HCT116 (cell line): ENCODE measurements at regions not wholly inside any gene's neighbourhood (a gene's known extent, or its start where the extent isn't known, plus 50 kb on each side); places are given as distances from the start of the nearest gene placed in this dataset.

Experiments used
- ATAC-seq: fragments of 200-7000 bp; cut with Tn5 transposase; 2 replicates; pipeline ENCODE4 v1.9.1; 2020; ENCODE audit warnings: mild to moderate bottlenecking, moderate library complexity
- BruUV-seq: library from RNA; stranded (reverse); fragments of 400-500 nt; replicated peaks from 2 replicates; lab custom pipeline; 2021; lab: Mats Ljungman, UMichigan
- CTCF ChIA-PET: fragments of 300-600 bp; sonication (Branson Sonifier 250); formaldehyde crosslinking; loops from one replicate; lab custom pipeline; 2021; ENCODE audit warnings: antibody characterized with exemption; lab: Charles Lee
- POLR2A ChIA-PET: fragments of 300-600, 350-600 bp; sonication (Branson Sonifier 250); formaldehyde crosslinking; loops from one replicate; lab custom pipeline; 2021; ENCODE audit warnings: antibody characterized with exemption; lab: Charles Lee
- RAD21 ChIA-PET, 2 experiments: fragments of 300-600 bp; sonication (Branson Sonifier 250); formaldehyde crosslinking; loops; one replicate each; lab custom pipeline; 2023; ENCODE audit warnings: low total read pairs in 2 of 2; ENCODE audit not compliant: uncharacterized antibody in 2 of 2, unreplicated experiment in 2 of 2, low non-redundant PET in 1 of 2; lab: Charles Lee
- DNase-seq: peaks from one replicate; pipeline ENCODE4 v3.0.0-alpha.2; 2010; ENCODE audit warnings: low read depth, low spot score
- H2AFZ ChIP-seq: fragments of 200-600 bp; shearing (Covaris generic), sonication (generic); 2 replicates; pipeline ENCODE4 v1.6.1; 2017; ENCODE audit warnings: low read depth, mixed run types, mixed read lengths, antibody characterized with exemption, low read length; ENCODE audit not compliant: poor library complexity, severe bottlenecking
- H3K27ac ChIP-seq: 2 replicates; pipeline ENCODE4 v1.5.1; 2012; ENCODE audit warnings: low read depth, low read length
- H3K27me3 ChIP-seq: fragments of 200-600 bp; sonication (generic); 2 replicates; pipeline ENCODE4 v1.6.1; 2016; ENCODE audit warnings: mixed run types, low read length, mixed read lengths; ENCODE audit not compliant: insufficient read depth
- H3K36me3 ChIP-seq, 2 experiments: fragments of 200-500 bp in 1 of 2; fragments of 200-600 bp in 1 of 2; sonication (Bioruptor generic) in 1 of 2; sonication (generic) in 1 of 2; 2 replicates each; pipeline versions ENCODE4 v1.5.1 to v1.6.1; 2014 to 2016; ENCODE audit warnings: low read length in 2 of 2, inconsistent platforms in 1 of 2, mixed read lengths in 1 of 2, mixed run types in 1 of 2; ENCODE audit not compliant: insufficient read depth in 2 of 2, control insufficient read depth in 1 of 2
- H3K4me1 ChIP-seq, 2 experiments: fragments of 200-600 bp in 1 of 2; sonication (generic) in 1 of 2; 2 replicates each; pipeline versions ENCODE4 v1.5.1 to v1.6.1; 2012 to 2017; ENCODE audit warnings: low read length in 2 of 2, inconsistent platforms in 1 of 2, mild to moderate bottlenecking in 1 of 2, mixed read lengths in 1 of 2, mixed run types in 1 of 2, moderate library complexity in 1 of 2; ENCODE audit not compliant: insufficient read depth in 2 of 2, control insufficient read depth in 1 of 2
- H3K4me2 ChIP-seq: fragments of 200-600 bp; sonication (generic); 2 replicates; pipeline ENCODE4 v1.6.1; 2017; ENCODE audit warnings: mixed run types, low read length, mixed read lengths
- H3K4me3 ChIP-seq, 2 experiments: fragments of 200-600 bp in 1 of 2; sonication (generic) in 1 of 2; replicated peaks in 1 of 2; 2 replicates each; pipeline ENCODE4 v1.5.1; 2011 to 2016; ENCODE audit warnings: low read length in 2 of 2, control low read depth in 1 of 2, low read depth in 1 of 2, mild to moderate bottlenecking in 1 of 2, mixed read lengths in 1 of 2, mixed run types in 1 of 2
- H3K79me2 ChIP-seq: fragments of 200-600 bp; sonication (generic); 2 replicates; pipeline ENCODE4 v1.6.1; 2017; ENCODE audit warnings: mild to moderate bottlenecking, mixed run types, low read length, moderate library complexity, mixed read lengths; ENCODE audit not compliant: insufficient read depth
- H3K9ac ChIP-seq: fragments of 200-600 bp; sonication (generic); 2 replicates; pipeline ENCODE4 v1.6.1; 2016; ENCODE audit warnings: low read length, mixed read lengths
- H3K9me2 ChIP-seq: fragments of 200-600 bp; sonication (generic), shearing (Covaris generic); 2 replicates; pipeline ENCODE4 v1.6.1; 2017; ENCODE audit warnings: mixed run types, mild to moderate bottlenecking, moderate library complexity; ENCODE audit not compliant: insufficient read depth
- H3K9me3 ChIP-seq, 2 experiments: fragments of 200-500 bp in 1 of 2; fragments of 200-600 bp in 1 of 2; sonication (Bioruptor generic) in 1 of 2; sonication (generic) in 1 of 2; 2 replicates each; pipeline ENCODE4 v1.6.1; 2014 to 2017; ENCODE audit warnings: low read length in 2 of 2, mixed read lengths in 2 of 2, inconsistent platforms in 1 of 2, low read depth in 1 of 2, mild to moderate bottlenecking in 1 of 2, mixed run types in 1 of 2, moderate library complexity in 1 of 2; ENCODE audit not compliant: control insufficient read depth in 1 of 2, insufficient read depth in 1 of 2
- H4K20me1 ChIP-seq: fragments of 200-600 bp; sonication (generic), shearing (Covaris generic); 2 replicates; pipeline ENCODE4 v1.6.1; 2017; ENCODE audit warnings: mixed run types, mild to moderate bottlenecking, moderate library complexity; ENCODE audit not compliant: insufficient read depth
- CBX3 ChIP-seq: IDR thresholded peaks from 2 replicates; pipeline ENCODE4 v1.6.1; 2012; ENCODE audit warnings: low read depth
- CEBPB ChIP-seq: IDR thresholded peaks from 2 replicates; pipeline ENCODE4 v1.6.1; 2012; ENCODE audit warnings: low read depth
- CTCF ChIP-seq, 3 experiments: fragments of 200-600 bp in 1 of 3; sonication (generic) in 1 of 3; IDR thresholded peaks in 2 of 3; conservative IDR thresholded peaks in 1 of 3; 2 replicates each; pipeline ENCODE4 v1.5.1; 2012 to 2017; ENCODE audit warnings: low read depth in 2 of 3, low read length in 2 of 3, antibody characterized with exemption in 1 of 3, borderline replicate concordance in 1 of 3, control low read depth in 1 of 3, mild to moderate bottlenecking in 1 of 3, mixed read lengths in 1 of 3, mixed run types in 1 of 3, moderate library complexity in 1 of 3; ENCODE audit not compliant: insufficient read depth in 1 of 3
- ELF1 ChIP-seq: IDR thresholded peaks from 2 replicates; pipeline ENCODE4 v1.6.1; 2012; ENCODE audit warnings: low read depth, borderline replicate concordance
- EZH2 ChIP-seq: fragments of 200-600 bp; sonication (generic); IDR thresholded peaks from 2 replicates; pipeline ENCODE4 v1.6.1; 2017; ENCODE audit warnings: antibody characterized with exemption, mixed run types
- EZH2phosphoT487 ChIP-seq: fragments of 200-600 bp; IDR thresholded peaks from 2 replicates; pipeline ENCODE4 v1.6.1; 2018; ENCODE audit warnings: antibody characterized with exemption, borderline replicate concordance
- FOSL1 ChIP-seq: IDR thresholded peaks from 2 replicates; pipeline ENCODE4 v1.6.1; 2012; ENCODE audit warnings: low read depth
- JUND ChIP-seq: IDR thresholded peaks from 2 replicates; pipeline ENCODE4 v1.6.1; 2012
- POLR2AphosphoS5 ChIP-seq: IDR thresholded peaks from 2 replicates; pipeline ENCODE4 v1.6.1; 2011; ENCODE audit warnings: mild to moderate bottlenecking, low read depth, low read length, moderate library complexity
- RAD21 ChIP-seq: IDR thresholded peaks from 2 replicates; pipeline ENCODE4 v1.6.1; 2012; ENCODE audit warnings: low read depth, mild to moderate bottlenecking
- SIN3A ChIP-seq: IDR thresholded peaks from 2 replicates; pipeline ENCODE4 v1.6.1; 2012; ENCODE audit warnings: low read depth
- SP1 ChIP-seq: IDR thresholded peaks from 2 replicates; pipeline ENCODE4 v1.6.1; 2012; ENCODE audit warnings: low read depth
- SRF ChIP-seq: IDR thresholded peaks from 2 replicates; pipeline ENCODE4 v1.6.1; 2012; ENCODE audit warnings: low read depth
- TCF7L2 ChIP-seq: IDR thresholded peaks from 2 replicates; pipeline ENCODE4 v1.7.0; 2011; ENCODE audit warnings: borderline replicate concordance, inconsistent platforms; ENCODE audit not compliant: insufficient read depth, insufficient read length; ENCODE audit errors: extremely low read depth
- ZBTB33 ChIP-seq: IDR thresholded peaks from 2 replicates; pipeline ENCODE4 v1.6.1; 2011; ENCODE audit warnings: mild to moderate bottlenecking, low read length, moderate library complexity; ENCODE audit not compliant: insufficient replicate concordance; ENCODE audit errors: extremely low read depth
- ZNF274 ChIP-seq: fragments of 200-500 bp; sonication (Bioruptor generic); IDR thresholded peaks from 2 replicates; pipeline ENCODE4 v1.6.1; 2014; ENCODE audit warnings: mild to moderate bottlenecking, low read depth, low read length, inconsistent platforms
- intact Hi-C: fragments of 100-400 bp; cut with micrococcal nuclease; formaldehyde crosslinking; loops from 2 replicates; pipeline ENCODE4 v1.10.0; 2022

DNA sequence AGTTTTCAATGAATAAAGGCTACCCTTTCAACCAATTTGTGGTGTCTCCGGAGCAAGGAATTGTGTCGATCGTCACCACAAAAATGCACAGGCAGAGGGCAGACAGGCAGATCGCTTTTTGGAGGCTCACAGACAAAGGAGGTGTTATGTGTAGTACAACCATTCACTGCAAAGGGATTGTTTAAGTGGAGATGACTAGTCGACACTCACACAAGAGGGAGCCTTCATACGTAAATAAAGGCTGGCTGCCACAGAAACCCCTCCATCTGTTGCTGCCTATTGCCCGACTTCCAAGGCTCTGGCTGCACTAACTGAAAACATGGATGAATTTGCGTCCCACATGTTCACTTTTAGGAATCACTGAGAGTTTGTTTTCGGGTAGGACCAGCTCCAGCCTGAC is 281.1 kb downstream of the NKX6-1 start:
- CTCF ChIA-PET: no interaction called here

More for the DNA sequence above, 281.1 kb downstream of the NKX6-1 start:
- H3K9me3 ChIP-seq: no peaks in the 10 kb centered on the region
- no peaks in the 10 kb centered on the region for H3K27me3 ChIP-seq
- H3K4me2 ChIP-seq: no peak overlapping the region
- H3K79me2 ChIP-seq: no peaks in the 10 kb centered on the region
- H3K27ac ChIP-seq: no peak overlapping the region
- no peaks in the 10 kb centered on the region for H3K36me3 ChIP-seq
- ATAC-seq (no peak), DNase-seq (no peak)
- no peak for TF ChIP-seq RAD21
- TF ChIP-seq ZBTB33: no peak
- TF ChIP-seq SRF: no peak
- TF ChIP-seq EZH2: no peak
- TF ChIP-seq EZH2phosphoT487: no peak
- no peak for TF ChIP-seq TCF7L2
- no peak for TF ChIP-seq CTCF (IDR thresholded peaks at IDR 0.05 in 2 of 3, conservative IDR thresholded peaks at IDR 0.05 in 1 of 3; ENCODE audit: borderline replicate concordance in 1 of 3, insufficient read depth in 1 of 3, low read depth in 2 of 3, low read length in 2 of 3)
- TF ChIP-seq FOSL1: no peak
- TF ChIP-seq JUND: no peak
- TF ChIP-seq ZNF274: no peak
- TF ChIP-seq ELF1: no peak
- no peak for TF ChIP-seq SIN3A
- TF ChIP-seq CEBPB: no peak
- TF ChIP-seq SP1: no peak
- no peak for TF ChIP-seq POLR2AphosphoS5
- no peak for TF ChIP-seq CBX3
- no peaks in the 10 kb centered on the region for H3K9me2 ChIP-seq
- intact Hi-C loops: no loop called here
- no peak overlapping the region for H2AFZ ChIP-seq
- POLR2A ChIA-PET: no interaction called here
- RAD21 ChIA-PET: no interaction called here
- no peaks in the 10 kb centered on the region for H4K20me1 ChIP-seq
- BruUV-seq: no TSS peak
- no peak overlapping the region for H3K4me3 ChIP-seq
- no peaks in the 10 kb centered on the region for H3K4me1 ChIP-seq
- H3K9ac ChIP-seq: no peak overlapping the region
